ENCODE measurements at regions not wholly inside any gene's neighbourhood (a gene's known extent, or its start where the extent isn't known, plus 50 kb on each side); places are given as distances from the start of the nearest gene placed in this dataset.

GRCh38 chr4:152077582-152077981 is 316.8 kb upstream of the GATB start:
- POLR2A ChIA-PET: no interaction called here
- Histone ChIP-seq H3K27me3 (replicated peaks in 1 of 2; ENCODE audit: control insufficient read depth in 2 of 2, insufficient read depth in 2 of 2, low read length in 1 of 2) (no peaks in the 10 kb centered on the region), H3K9ac (ENCODE audit: control insufficient read depth, insufficient read depth, low read length) (no peak overlapping the region), H4K20me1 (ENCODE audit: control insufficient read depth, insufficient read depth) (no peaks in the 10 kb centered on the region), H3K4me1 (ENCODE audit: control insufficient read depth, insufficient read depth, low read length) (peaks cover 7% of the 10 kb centered on the region; the same call in 1 of the 2 replicates), H3K4me2 (ENCODE audit: control insufficient read depth, insufficient read depth) (no peak overlapping the region), H3K36me3 (ENCODE audit: control insufficient read depth in 2 of 2, insufficient read depth in 2 of 2, low read length in 1 of 2) (no peaks in the 10 kb centered on the region), H3K9me3 (replicated peaks; ENCODE audit: control insufficient read depth, insufficient read depth, low read length) (peaks cover 3% of the 10 kb centered on the region; the same call in 2 of the 3 replicates), H3K79me2 (ENCODE audit: control insufficient read depth, insufficient read depth, low read length) (no peaks in the 10 kb centered on the region), H2AFZ (ENCODE audit: control insufficient read depth, low read depth, low read length) (no peak overlapping the region), H3K27ac (ENCODE audit: control insufficient read depth, insufficient read depth) (no peak overlapping the region), H3K4me3 (no peak overlapping the region)
- FAIRE-seq (no peak), DNase-seq (ENCODE audit: low read depth, low spot score) (no peak), ATAC-seq (no peak)
- intact Hi-C loops (cut with micrococcal nuclease; ENCODE audit: unreplicated experiment): no loop called here
- no TSS peak for BruUV-seq (replicated peaks)
- in situ Hi-C loops (cut with MboI): no loop called here
- 73% methylated on average over 2 of the region's 2 CpGs for WGBS (ENCODE audit: insufficient coverage, insufficient replicate concordance, low lambda C conversion rate, missing lambda C conversion rate)
- RAD21 ChIA-PET (ENCODE audit: unreplicated experiment): no interaction called here
- CTCF ChIA-PET: no interaction called here
- SMC1A ChIA-PET (ENCODE audit: uncharacterized antibody, unreplicated experiment): interaction anchor here (1.1 kb wide), 1 partner anchor 271 kb away, joined by 3 read pairs; no protein-coding TSS in a partner anchor
- no peak for TF ChIP-seq EZH2 (IDR thresholded peaks at IDR 0.05; ENCODE audit: borderline replicate concordance, control insufficient read depth, low read depth, low read length)
- TF ChIP-seq YY1 (IDR thresholded peaks at IDR 0.05; ENCODE audit: low read depth, low read length): no peak
- no peak for TF ChIP-seq ZBTB40 (IDR thresholded peaks at IDR 0.05; ENCODE audit: borderline replicate concordance)
- TF ChIP-seq TCF7 (IDR thresholded peaks at IDR 0.05; ENCODE audit: borderline replicate concordance): no peak
- TF ChIP-seq POLR2A (IDR thresholded peaks at IDR 0.05; ENCODE audit: low read depth, low read length): no peak
- no peak for TF ChIP-seq POU2F2 (IDR thresholded peaks at IDR 0.05; ENCODE audit: borderline replicate concordance, low read depth, low read length)
- no peak for TF ChIP-seq E4F1 (IDR thresholded peaks at IDR 0.05; ENCODE audit: borderline replicate concordance, partially characterized antibody)
- TF ChIP-seq ZSCAN29 (IDR thresholded peaks at IDR 0.05): no peak
- no peak for TF ChIP-seq SMARCA5 (IDR thresholded peaks at IDR 0.05)
- TF ChIP-seq CBX3 (IDR thresholded peaks at IDR 0.05; ENCODE audit: borderline replicate concordance, low read depth): no peak
- no peak for TF ChIP-seq SUPT20H (IDR thresholded peaks at IDR 0.05; ENCODE audit: borderline replicate concordance, control insufficient read depth, low read depth, low read length)
- no peak for TF ChIP-seq JUNB (IDR thresholded peaks at IDR 0.05)
- TF ChIP-seq ASH2L (IDR thresholded peaks at IDR 0.05; ENCODE audit: borderline replicate concordance, low read depth): no peak
- TF ChIP-seq ZBTB4 (CRISPR knock-in tag; IDR thresholded peaks at IDR 0.05): no peak
- TF ChIP-seq EGR1 (IDR thresholded peaks at IDR 0.05; ENCODE audit: borderline replicate concordance in 1 of 2, low read depth in 2 of 2, low read length in 2 of 2): no peak
- no peak for TF ChIP-seq MEF2B (IDR thresholded peaks at IDR 0.05; ENCODE audit: partially characterized antibody, poor library complexity, severe bottlenecking)
- TF ChIP-seq SIN3A (IDR thresholded peaks at IDR 0.05; ENCODE audit: low read depth, low read length): no peak

Measured in GM12878 (cell line).